GM18907 (cell line): ENCODE measurements at regions not wholly inside any gene's neighbourhood (a gene's known extent, or its start where the extent isn't known, plus 50 kb on each side); places are given as distances from the start of the nearest gene placed in this dataset.
"Not testable (repeated sequence)": the region's sequence is repeated elsewhere in the genome, so short reads cannot be mapped to it uniquely, and the experiment has no call there.

Experiments used
- ATAC-seq: cut with Tn5 transposase; IDR thresholded peaks from one replicate; pipeline ENCODE4 v1.9.1; 2021; ENCODE audit warnings: mild to moderate bottlenecking, moderate library complexity; ENCODE audit not compliant: unreplicated experiment

GRCh38 chr6:104676679-104677078 is 183.0 kb downstream of the HACE1 start:
- not testable (repeated sequence) for ATAC-seq

- ATAC-seq, result not testable (repeated sequence)
Observed at GRCh38 chr6:104675161-104675560, 184.6 kb downstream of the HACE1 start.

- ATAC-seq, result not testable (repeated sequence)
Observed at GRCh38 chr6:104673078-104673477, 186.6 kb downstream of the HACE1 start.

GRCh38 chr6:104671591-104671891 is 188.2 kb downstream of the HACE1 start:
- not testable (repeated sequence) for ATAC-seq

GRCh38 chr6:104670834-104671590 is 188.7 kb downstream of the HACE1 start:
- ATAC-seq, result not testable (repeated sequence)

GRCh38 chr6:104669483-104669882 is 190.2 kb downstream of the HACE1 start:
- no peak for ATAC-seq

- no peak for ATAC-seq
Observed at GRCh38 chr6:104656235-104656634, 203.5 kb downstream of the HACE1 start.

- ATAC-seq, result no peak
Observed at GRCh38 chr6:104653781-104654180, 205.9 kb downstream of the HACE1 start.

GRCh38 chr6:104648347-104648746 is 211.4 kb downstream of the HACE1 start:
- no peak for ATAC-seq

- ATAC-seq, result no peak
Observed at GRCh38 chr6:104644848-104645247, 214.9 kb downstream of the HACE1 start.

GRCh38 chr6:104642871-104643270 is 216.8 kb downstream of the HACE1 start:
- ATAC-seq, result no peak

GRCh38 chr6:104640761-104641160 is 219.0 kb downstream of the HACE1 start:
- no peak for ATAC-seq

GRCh38 chr6:104640150-104640700 is 219.5 kb downstream of the HACE1 start:
- no peak for ATAC-seq

- peak; percentile 96 for ATAC-seq
Observed at GRCh38 chr6:104639668-104640067, 220.1 kb downstream of the HACE1 start.

GRCh38 chr6:104638841-104639290 is 220.9 kb downstream of the HACE1 start:
- ATAC-seq, result peak; percentile 33

GRCh38 chr6:104633125-104633524 is 226.6 kb downstream of the HACE1 start:
- ATAC-seq, result no peak

GRCh38 chr6:104632588-104632987 is 227.1 kb downstream of the HACE1 start:
- ATAC-seq, result no peak

- ATAC-seq, result no peak
Observed at GRCh38 chr6:104630955-104631354, 228.8 kb downstream of the HACE1 start.

GRCh38 chr6:104630522-104630921 is 229.2 kb downstream of the HACE1 start:
- no peak for ATAC-seq

- ATAC-seq, result no peak
Observed at GRCh38 chr6:104629826-104630225, 229.9 kb downstream of the HACE1 start.

GRCh38 chr6:104625536-104625935 is 234.2 kb downstream of the HACE1 start:
- ATAC-seq, result no peak

- ATAC-seq, result no peak
Observed at GRCh38 chr6:104623052-104623690, 236.5 kb downstream of the HACE1 start.
